Caco-2 (cell line): ENCODE measurements at regions not wholly inside any gene's neighbourhood (a gene's known extent, or its start where the extent isn't known, plus 50 kb on each side); places are given as distances from the start of the nearest gene placed in this dataset.

Experiments
- BruUV-seq: library from RNA; stranded (reverse); fragments of 400-500 nt; replicated peaks from 2 replicates; lab custom pipeline; 2021; lab: Mats Ljungman, UMichigan
- CTCF ChIA-PET: fragments of 300-600 bp; sonication (Branson Sonifier 250); formaldehyde crosslinking; loops from one replicate; lab custom pipeline; 2022; ENCODE audit warnings: antibody characterized with exemption; lab: Charles Lee
- POLR2A ChIA-PET: fragments of 300-600 bp; sonication (Branson Sonifier 250); formaldehyde crosslinking; loops from one replicate; lab custom pipeline; 2022; ENCODE audit warnings: antibody characterized with exemption; lab: Charles Lee
- DNase-seq, 2 experiments: peaks; one replicate each; pipeline versions ENCODE4 v3.0.0 to v3.0.0-alpha.2; 2020 to 2022
- H3K27me3 ChIP-seq: replicated peaks from 2 replicates; pipeline ENCODE4 v1.6.0; 2011; ENCODE audit warnings: low read length; ENCODE audit not compliant: control insufficient read depth, insufficient read depth
- H3K36me3 ChIP-seq: 2 replicates; pipeline ENCODE4 v1.5.1; 2011; ENCODE audit warnings: low read length; ENCODE audit not compliant: control insufficient read depth, insufficient read depth
- H3K4me1 ChIP-seq: fragments of 250-450 bp; sonication (Bioruptor Pico); 2 replicates; pipeline ENCODE4 v1.5.1; 2020; ENCODE audit warnings: mild to moderate bottlenecking
- H3K4me3 ChIP-seq: 2 replicates; pipeline ENCODE4 v1.5.1; 2011; ENCODE audit warnings: low read depth, mild to moderate bottlenecking, control low read depth, low read length
- H3K9me3 ChIP-seq: fragments of 250-450 bp; sonication (Bioruptor Pico); 2 replicates; pipeline ENCODE4 v1.5.1; 2020; ENCODE audit warnings: mild to moderate bottlenecking, moderate library complexity
- H3K27ac Mint-ChIP-seq: one replicate; pipeline ENCODE4 v1.8.0; 2022; ENCODE audit warnings: mixed read lengths; ENCODE audit not compliant: unreplicated experiment
- H3K27me3 Mint-ChIP-seq: one replicate; pipeline ENCODE4 v1.8.0; 2022; ENCODE audit warnings: mixed read lengths; ENCODE audit not compliant: insufficient read depth, unreplicated experiment
- H3K36me3 Mint-ChIP-seq: one replicate; pipeline ENCODE4 v1.8.0; 2022; ENCODE audit warnings: mild to moderate bottlenecking, mixed read lengths; ENCODE audit not compliant: insufficient read depth, unreplicated experiment
- H3K4me1 Mint-ChIP-seq: one replicate; pipeline ENCODE4 v1.8.0; 2022; ENCODE audit warnings: low read depth, mixed read lengths; ENCODE audit not compliant: unreplicated experiment
- H3K4me3 Mint-ChIP-seq: one replicate; pipeline ENCODE4 v1.8.0; 2022; ENCODE audit warnings: mild to moderate bottlenecking, moderate library complexity, mixed read lengths; ENCODE audit not compliant: unreplicated experiment
- H3K9me3 Mint-ChIP-seq: one replicate; pipeline ENCODE4 v1.8.0; 2022; ENCODE audit warnings: mixed read lengths; ENCODE audit not compliant: unreplicated experiment
- intact Hi-C: fragments of 100-400 bp; cut with micrococcal nuclease; formaldehyde crosslinking; loops from one replicate; pipeline ENCODE4 v1.10.0; 2022; ENCODE audit not compliant: unreplicated experiment
- TF ChIP-seq, protein P1 (sequence below), 2 experiments: fragments of 200-600 bp in 1 of 2; IDR thresholded peaks; 1 replicate in 1 of 2; 2 replicates in 1 of 2; pipeline versions ENCODE4 v1.5.1 to v1.8.0; 2011 to 2022; ENCODE audit warnings: antibody characterized with exemption in 1 of 2, control low read depth in 1 of 2, inconsistent platforms in 1 of 2, low read depth in 1 of 2, low read length in 1 of 2, mild to moderate bottlenecking in 1 of 2, moderate library complexity in 1 of 2; ENCODE audit not compliant: insufficient read depth in 1 of 2, severe bottlenecking in 1 of 2, unreplicated experiment in 1 of 2

DNA sequence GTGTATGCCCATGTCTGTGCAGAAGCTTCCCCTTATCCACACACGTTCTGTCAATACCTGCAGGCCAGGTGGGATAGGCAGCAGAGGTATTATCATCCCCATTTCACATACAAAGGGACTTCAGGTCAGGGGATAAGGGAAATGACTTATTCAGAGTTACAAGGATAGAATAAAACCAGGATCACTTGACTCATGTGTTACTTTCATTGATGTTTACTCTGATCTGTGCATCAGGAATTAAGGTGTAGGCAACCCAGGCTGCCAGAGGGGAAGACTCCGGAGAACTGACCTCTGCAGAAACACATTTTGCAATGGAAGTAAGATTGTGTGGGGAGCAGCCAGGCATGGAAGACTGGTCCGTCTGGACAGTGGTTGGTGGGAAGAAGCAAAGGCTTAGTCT is 74.2 kb upstream of the FSTL4 start:
- Histone ChIP-seq H3K36me3 (no peaks in the 10 kb centered on the region), H3K4me3 (no peak overlapping the region), H3K9me3 (no peaks in the 10 kb centered on the region), H3K4me1 (no peaks in the 10 kb centered on the region), H3K27me3 (peaks cover 1% of the 10 kb centered on the region)
- DNase-seq = no peak
- Mint-ChIP-seq H3K4me1 (no peaks in the 10 kb centered on the region), H3K4me3 (no peak overlapping the region), H3K27ac (no peak overlapping the region), H3K27me3 (peaks cover 21% of the 10 kb centered on the region), H3K9me3 (no peaks in the 10 kb centered on the region), H3K36me3 (no peaks in the 10 kb centered on the region)
- TF ChIP-seq, protein P1, sequence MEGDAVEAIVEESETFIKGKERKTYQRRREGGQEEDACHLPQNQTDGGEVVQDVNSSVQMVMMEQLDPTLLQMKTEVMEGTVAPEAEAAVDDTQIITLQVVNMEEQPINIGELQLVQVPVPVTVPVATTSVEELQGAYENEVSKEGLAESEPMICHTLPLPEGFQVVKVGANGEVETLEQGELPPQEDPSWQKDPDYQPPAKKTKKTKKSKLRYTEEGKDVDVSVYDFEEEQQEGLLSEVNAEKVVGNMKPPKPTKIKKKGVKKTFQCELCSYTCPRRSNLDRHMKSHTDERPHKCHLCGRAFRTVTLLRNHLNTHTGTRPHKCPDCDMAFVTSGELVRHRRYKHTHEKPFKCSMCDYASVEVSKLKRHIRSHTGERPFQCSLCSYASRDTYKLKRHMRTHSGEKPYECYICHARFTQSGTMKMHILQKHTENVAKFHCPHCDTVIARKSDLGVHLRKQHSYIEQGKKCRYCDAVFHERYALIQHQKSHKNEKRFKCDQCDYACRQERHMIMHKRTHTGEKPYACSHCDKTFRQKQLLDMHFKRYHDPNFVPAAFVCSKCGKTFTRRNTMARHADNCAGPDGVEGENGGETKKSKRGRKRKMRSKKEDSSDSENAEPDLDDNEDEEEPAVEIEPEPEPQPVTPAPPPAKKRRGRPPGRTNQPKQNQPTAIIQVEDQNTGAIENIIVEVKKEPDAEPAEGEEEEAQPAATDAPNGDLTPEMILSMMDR (IDR thresholded peaks at IDR 0.05; ENCODE audit: insufficient read depth in 1 of 2, low read depth in 1 of 2, low read length in 1 of 2, severe bottlenecking in 1 of 2, unreplicated experiment in 1 of 2) = no peak
- BruUV-seq = no TSS peak
- intact Hi-C loops = no loop called here
- POLR2A ChIA-PET = no interaction called here
- CTCF ChIA-PET = no interaction called here

DNA sequence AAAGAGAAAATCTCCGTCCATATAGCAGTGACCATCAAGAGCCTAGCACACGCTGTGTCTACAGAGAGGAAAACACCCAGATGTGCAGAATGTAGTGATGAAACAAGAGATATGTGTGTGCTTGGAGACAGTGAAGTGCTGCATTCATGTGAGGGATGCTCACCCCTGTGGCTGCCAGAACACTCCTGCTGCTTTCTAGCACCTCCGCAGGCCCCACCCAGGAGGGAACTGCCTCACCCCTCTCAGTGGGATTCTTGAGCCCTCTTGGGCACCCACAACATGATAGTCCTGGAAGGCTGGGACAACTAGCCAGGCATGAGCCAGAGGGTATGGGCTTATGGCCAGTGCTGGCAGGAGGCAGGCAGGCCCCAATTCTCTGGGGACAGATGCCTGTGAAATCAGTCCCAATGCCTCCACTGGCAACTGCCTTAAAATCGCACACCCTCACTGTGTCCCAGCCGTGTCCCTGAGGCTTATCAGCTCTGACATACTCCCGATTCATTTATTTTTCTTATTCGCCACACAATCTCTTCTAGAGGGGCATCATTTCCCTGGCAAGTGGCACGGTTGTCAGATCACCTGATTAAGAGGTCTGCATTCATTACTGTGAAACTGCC is 73.2 kb upstream of the FSTL4 start:
- intact Hi-C loops = no loop called here
- TF ChIP-seq, protein P1 (IDR thresholded peaks at IDR 0.05; ENCODE audit: insufficient read depth in 1 of 2, low read depth in 1 of 2, low read length in 1 of 2, severe bottlenecking in 1 of 2, unreplicated experiment in 1 of 2) = no peak
- H3K4me1 ChIP-seq = no peaks in the 10 kb centered on the region
- Mint-ChIP-seq H3K9me3 (no peaks in the 10 kb centered on the region), H3K27ac (no peak overlapping the region), H3K27me3 (peaks cover 17% of the 10 kb centered on the region), H3K36me3 (no peaks in the 10 kb centered on the region), H3K4me1 (no peaks in the 10 kb centered on the region), H3K4me3 (no peak overlapping the region)
- H3K4me3 ChIP-seq = no peak overlapping the region
- no peaks in the 10 kb centered on the region for H3K9me3 ChIP-seq
- no peaks in the 10 kb centered on the region for H3K36me3 ChIP-seq
- ChIA-PET POLR2A (no interaction called here), CTCF (no interaction called here)
- BruUV-seq = no TSS peak
- DNase-seq = no peak
- H3K27me3 ChIP-seq = peaks cover 1% of the 10 kb centered on the region

DNA sequence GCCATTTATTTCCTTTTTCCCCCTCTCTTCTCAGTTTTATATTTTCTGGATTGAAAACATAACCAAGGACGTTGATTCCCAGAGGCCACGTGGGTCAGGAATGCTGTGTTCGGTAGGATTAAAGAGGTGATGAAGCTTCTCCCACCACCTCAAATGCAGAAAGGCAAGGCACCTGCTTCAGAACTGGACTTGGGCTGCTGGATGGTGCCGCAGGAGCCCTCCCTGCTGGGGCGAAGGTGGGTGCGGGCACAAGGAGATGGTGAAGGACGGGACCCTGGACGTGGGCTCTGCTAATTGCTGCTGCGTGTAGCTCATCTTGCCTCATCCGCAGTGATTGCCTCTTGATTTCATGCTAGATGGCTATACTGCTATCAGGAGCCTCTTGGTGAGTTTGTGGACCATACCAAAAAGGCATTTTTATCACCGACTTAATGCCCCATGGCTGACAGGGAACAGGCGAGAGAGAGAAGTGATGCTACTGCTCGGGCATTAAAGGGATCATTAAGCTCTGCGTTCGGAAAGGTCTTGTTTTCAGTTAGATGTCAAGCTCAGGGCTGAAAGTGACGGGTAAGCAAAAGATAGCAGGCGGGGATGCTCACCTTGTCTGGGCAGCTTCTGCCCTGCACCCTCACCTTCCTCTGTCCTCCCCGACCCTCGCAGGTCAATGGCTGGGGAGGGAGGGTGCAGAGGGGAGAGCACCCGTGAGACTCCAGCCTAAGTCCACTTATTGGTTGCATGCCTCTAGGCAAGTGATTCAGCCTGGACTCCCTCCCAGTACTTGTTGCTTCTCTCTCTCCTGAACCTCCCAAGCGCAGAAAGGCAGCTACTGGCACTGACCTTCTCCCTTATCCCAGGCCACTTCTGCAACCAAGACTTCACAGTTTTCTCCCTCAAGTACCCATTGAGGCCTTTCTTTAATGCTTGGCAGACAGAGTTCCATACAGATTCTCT is 71.6 kb upstream of the FSTL4 start:
- POLR2A ChIA-PET = no interaction called here

More for the DNA sequence above, 71.6 kb upstream of the FSTL4 start:
- Histone ChIP-seq H3K4me1 (no peaks in the 10 kb centered on the region), H3K9me3 (no peaks in the 10 kb centered on the region), H3K27me3 (peaks cover 1% of the 10 kb centered on the region), H3K4me3 (no peak overlapping the region), H3K36me3 (no peaks in the 10 kb centered on the region)
- DNase-seq = no peak
- peaks cover 18% of the 10 kb centered on the region for H3K27me3 Mint-ChIP-seq
- no peaks in the 10 kb centered on the region for H3K4me1 Mint-ChIP-seq
- no peaks in the 10 kb centered on the region for H3K36me3 Mint-ChIP-seq
- CTCF ChIA-PET = no interaction called here
- intact Hi-C loops = loop anchor here (1.0 kb wide), 1 partner anchor 16 kb away; no protein-coding TSS in a partner anchor
- no peaks in the 10 kb centered on the region for H3K9me3 Mint-ChIP-seq
- no TSS peak for BruUV-seq
- TF ChIP-seq, protein P1 (IDR thresholded peaks at IDR 0.05; ENCODE audit: insufficient read depth in 1 of 2, low read depth in 1 of 2, low read length in 1 of 2, severe bottlenecking in 1 of 2, unreplicated experiment in 1 of 2) = no peak
- no peak overlapping the region for H3K27ac Mint-ChIP-seq
- no peak overlapping the region for H3K4me3 Mint-ChIP-seq
